Keratinocyte (primary cell): ENCODE measurements at regions not wholly inside any gene's neighbourhood (a gene's known extent, or its start where the extent isn't known, plus 50 kb on each side); places are given as distances from the start of the nearest gene placed in this dataset.

Experiments
- DNase-seq: peaks from one replicate; pipeline ENCODE4 v3.0.0-alpha.2; 2011; ENCODE audit warnings: low read depth, missing footprints, low spot score
- FAIRE-seq: peaks from 2 replicates; lab custom pipeline; 2011; peaks lifted over from hg19 to GRCh38; lab: Jason Lieb, UNC
- H2AFZ ChIP-seq: 2 replicates; pipeline ENCODE4 v1.6.0; 2012; ENCODE audit warnings: low read length, control low read depth, inconsistent platforms; ENCODE audit not compliant: control insufficient read depth
- H3K27ac ChIP-seq: 2 replicates; pipeline ENCODE4 v1.5.1; 2011; ENCODE audit warnings: low read length; ENCODE audit not compliant: control insufficient read depth, insufficient read depth
- H3K27me3 ChIP-seq: 3 replicates; pipeline ENCODE4 v1.6.0; 2011; ENCODE audit warnings: low read length; ENCODE audit not compliant: control insufficient read depth, insufficient read depth; ENCODE audit errors: extremely low read depth
- H3K36me3 ChIP-seq, 2 experiments: 2 replicates in 1 of 2; 3 replicates in 1 of 2; pipeline ENCODE4 v1.5.1; 2011; ENCODE audit warnings: low read length in 2 of 2, mild to moderate bottlenecking in 1 of 2; ENCODE audit not compliant: control insufficient read depth in 2 of 2, insufficient read depth in 2 of 2; ENCODE audit errors: extremely low read depth in 1 of 2
- H3K4me1 ChIP-seq: 3 replicates; pipeline ENCODE4 v1.5.1; 2011; ENCODE audit warnings: low read length; ENCODE audit not compliant: control insufficient read depth, insufficient read depth; ENCODE audit errors: extremely low read depth
- H3K4me2 ChIP-seq: 3 replicates; pipeline ENCODE4 v1.6.0; 2011; ENCODE audit warnings: low read depth, low read length; ENCODE audit not compliant: control insufficient read depth, insufficient read depth; ENCODE audit errors: extremely low read depth
- H3K4me3 ChIP-seq, 3 experiments: fragments of 200-600 bp in 1 of 3; sonication (generic) in 1 of 3; 2 replicates in 2 of 3; 3 replicates in 1 of 3; pipeline ENCODE4 v1.5.1; 2011 to 2016; ENCODE audit warnings: low read length in 3 of 3, mild to moderate bottlenecking in 3 of 3, control low read depth in 2 of 3, inconsistent platforms in 1 of 3, low read depth in 1 of 3, mixed read lengths in 1 of 3, mixed run types in 1 of 3, moderate library complexity in 1 of 3; ENCODE audit not compliant: control insufficient read depth in 2 of 3, insufficient read depth in 2 of 3; ENCODE audit errors: extremely low read depth in 1 of 3
- H3K79me2 ChIP-seq: 2 replicates; pipeline ENCODE4 v1.6.0; 2012; ENCODE audit warnings: low read length; ENCODE audit not compliant: control insufficient read depth, insufficient read depth
- H3K9ac ChIP-seq: 3 replicates; pipeline ENCODE4 v1.6.0; 2011; ENCODE audit warnings: low read length; ENCODE audit not compliant: control insufficient read depth, insufficient read depth; ENCODE audit errors: extremely low read depth
- H3K9me1 ChIP-seq: 3 replicates; pipeline ENCODE4 v1.6.0; 2011; ENCODE audit warnings: low read length; ENCODE audit not compliant: control insufficient read depth, insufficient read depth; ENCODE audit errors: extremely low read depth
- H3K9me3 ChIP-seq: 2 replicates; pipeline ENCODE4 v1.5.1; 2012; ENCODE audit warnings: low read depth, low read length; ENCODE audit not compliant: control insufficient read depth
- H4K20me1 ChIP-seq: 3 replicates; pipeline ENCODE4 v1.6.0; 2011; ENCODE audit warnings: low read length; ENCODE audit not compliant: control insufficient read depth, insufficient read depth; ENCODE audit errors: extremely low read depth
- CTCF ChIP-seq, 3 experiments: IDR thresholded peaks in 1 of 3; conservative IDR thresholded peaks in 1 of 3; optimal IDR thresholded peaks in 1 of 3; 2 replicates in 2 of 3; 3 replicates in 1 of 3; pipeline versions ENCODE3 to v1.5.1; 2011; ENCODE audit warnings: low read length in 3 of 3, mild to moderate bottlenecking in 3 of 3, moderate library complexity in 2 of 3, control low read depth in 1 of 3, inconsistent platforms in 1 of 3; ENCODE audit not compliant: insufficient read depth in 2 of 3; ENCODE audit errors: extremely low read depth in 1 of 3
- EZH2 ChIP-seq: IDR thresholded peaks from one replicate; pipeline ENCODE4 v1.6.1; 2012; ENCODE audit warnings: inconsistent platforms, mild to moderate bottlenecking, low read length, moderate library complexity
- dilution Hi-C: fragments of 300-500 bp; cut with MboI; formaldehyde crosslinking; loops from one replicate; pipeline ENCODE4 v1.7.0; 2020; ENCODE audit warnings: low sequenced_read_pairs; ENCODE audit not compliant: extremely low pct_ligation_motif_present

- no peaks in the 10 kb centered on the region for H3K4me1 ChIP-seq
- FAIRE-seq (no peak), DNase-seq (no peak)
- no peak for TF ChIP-seq EZH2
- no peak for TF ChIP-seq CTCF (optimal IDR thresholded peaks at IDR 0.05 in 1 of 3, IDR thresholded peaks at IDR 0.05 in 1 of 3, conservative IDR thresholded peaks at IDR 0.05 in 1 of 3; ENCODE audit: extremely low read depth in 1 of 3, insufficient read depth in 2 of 3, low read length in 3 of 3)
- no peak overlapping the region for H3K4me2 ChIP-seq
- no peak overlapping the region for H3K9ac ChIP-seq
- no peak overlapping the region for H3K4me3 ChIP-seq
- H3K27ac ChIP-seq: no peak overlapping the region
- H3K9me1 ChIP-seq: no peaks in the 10 kb centered on the region
- H3K79me2 ChIP-seq: no peaks in the 10 kb centered on the region
- dilution Hi-C loops: no loop called here
- H2AFZ ChIP-seq: no peak overlapping the region
- no peaks in the 10 kb centered on the region for H3K36me3 ChIP-seq
- no peaks in the 10 kb centered on the region for H4K20me1 ChIP-seq
- H3K27me3 ChIP-seq: no peaks in the 10 kb centered on the region
- H3K9me3 ChIP-seq: no peaks in the 10 kb centered on the region
Observed at GRCh38 chr4:159024266-159024665, 78.6 kb upstream of the RAPGEF2 start.

GRCh38 chr4:159024828-159025227 lies 78.1 kb upstream of the RAPGEF2 start:
- no peaks in the 10 kb centered on the region for H3K27me3 ChIP-seq
- no peak overlapping the region for H2AFZ ChIP-seq
- no peaks in the 10 kb centered on the region for H3K4me1 ChIP-seq
- FAIRE-seq (no peak), DNase-seq (no peak)
- H3K9me1 ChIP-seq: no peaks in the 10 kb centered on the region
- dilution Hi-C loops: no loop called here
- H3K9ac ChIP-seq: no peak overlapping the region
- no peaks in the 10 kb centered on the region for H3K9me3 ChIP-seq
- no peak overlapping the region for H3K4me3 ChIP-seq
- no peaks in the 10 kb centered on the region for H4K20me1 ChIP-seq
- H3K27ac ChIP-seq: no peak overlapping the region
- no peaks in the 10 kb centered on the region for H3K36me3 ChIP-seq
- no peak overlapping the region for H3K4me2 ChIP-seq
- no peak for TF ChIP-seq EZH2
- no peak for TF ChIP-seq CTCF (optimal IDR thresholded peaks at IDR 0.05 in 1 of 3, IDR thresholded peaks at IDR 0.05 in 1 of 3, conservative IDR thresholded peaks at IDR 0.05 in 1 of 3; ENCODE audit: extremely low read depth in 1 of 3, insufficient read depth in 2 of 3, low read length in 3 of 3)
- H3K79me2 ChIP-seq: no peaks in the 10 kb centered on the region
